GM12891 (cell line): ENCODE measurements at regions not wholly inside any gene's neighbourhood (a gene's known extent, or its start where the extent isn't known, plus 50 kb on each side); places are given as distances from the start of the nearest gene placed in this dataset.

Source experiments
- DNase-seq: peaks from one replicate; pipeline ENCODE4 v3.0.0; 2011; ENCODE audit warnings: low spot score; ENCODE audit not compliant: insufficient read length
- FAIRE-seq: peaks from 2 replicates; lab custom pipeline; 2011; peaks lifted over from hg19 to GRCh38; lab: Jason Lieb, UNC
- PAX5 ChIP-seq: IDR thresholded peaks from 2 replicates; pipeline ENCODE4 v1.6.1; 2011; ENCODE audit warnings: low read length, moderate library complexity, mild to moderate bottlenecking; ENCODE audit not compliant: insufficient read depth, severe bottlenecking
- POLR2A ChIP-seq: IDR thresholded peaks from 2 replicates; pipeline ENCODE4 v1.6.1; 2011; ENCODE audit warnings: low read depth, low read length, control low read depth
- POLR2AphosphoS5 ChIP-seq: IDR thresholded peaks from 2 replicates; pipeline ENCODE4 v1.6.1; 2011; ENCODE audit warnings: low read depth, low read length, control low read depth
- POU2F2 ChIP-seq: IDR thresholded peaks from 2 replicates; pipeline ENCODE4 v1.6.1; 2011; ENCODE audit warnings: low read depth, mild to moderate bottlenecking, control low read depth, low read length, moderate library complexity
- SPI1 ChIP-seq: IDR thresholded peaks from 2 replicates; pipeline ENCODE4 v1.6.1; 2011; ENCODE audit warnings: low read depth, low read length, control low read depth
- TAF1 ChIP-seq: IDR thresholded peaks from 2 replicates; pipeline ENCODE4 v1.6.1; 2011; ENCODE audit warnings: low read depth, low read length, control low read depth

- TF ChIP-seq POLR2A (no peak), TAF1 (no peak), SPI1 (no peak), POLR2AphosphoS5 (no peak), PAX5 (no peak), POU2F2 (no peak)
- FAIRE-seq: no peak
- DNase-seq: no peak
Measured at GRCh38 chr1:60152891-60153290, 79.3 kb upstream of the C1orf87 start.

GRCh38 chr1:60151311-60151710 is 77.7 kb upstream of the C1orf87 start:
- TF ChIP-seq PAX5 (no peak), POLR2A (no peak), POLR2AphosphoS5 (no peak), TAF1 (no peak), POU2F2 (no peak), SPI1 (no peak)
- FAIRE-seq: no peak

GRCh38 chr1:60149251-60149650 is 75.7 kb upstream of the C1orf87 start:
- TF ChIP-seq POU2F2: no peak
- TF ChIP-seq TAF1: no peak
- no peak for TF ChIP-seq SPI1
- no peak for TF ChIP-seq PAX5
- no peak for TF ChIP-seq POLR2AphosphoS5
- no peak for TF ChIP-seq POLR2A
- no peak for FAIRE-seq
- no peak for DNase-seq

More at GRCh38 chr1:60151311-60151710, 77.7 kb upstream of the C1orf87 start:
- no peak for DNase-seq

GRCh38 chr1:60146884-60147283 is 73.3 kb upstream of the C1orf87 start:
- no peak for TF ChIP-seq POU2F2
- TF ChIP-seq POLR2AphosphoS5: no peak
- TF ChIP-seq SPI1: no peak
- TF ChIP-seq TAF1: no peak
- no peak for TF ChIP-seq PAX5
- TF ChIP-seq POLR2A: no peak
- no peak for FAIRE-seq
- no peak for DNase-seq

- FAIRE-seq: no peak
- no peak for TF ChIP-seq POLR2AphosphoS5
- TF ChIP-seq TAF1: no peak
- TF ChIP-seq POU2F2: no peak
- TF ChIP-seq POLR2A: no peak
- no peak for TF ChIP-seq PAX5
Measured at GRCh38 chr1:60145771-60146170, 72.2 kb upstream of the C1orf87 start.

GRCh38 chr1:60141743-60142142 is 68.2 kb upstream of the C1orf87 start:
- DNase-seq (no peak), FAIRE-seq (no peak)
- no peak for TF ChIP-seq POLR2A

More at GRCh38 chr1:60145771-60146170, 72.2 kb upstream of the C1orf87 start:
- DNase-seq: no peak

- no peak for FAIRE-seq
- no peak for DNase-seq
- no peak for TF ChIP-seq SPI1
- TF ChIP-seq PAX5: no peak
- TF ChIP-seq POLR2AphosphoS5: no peak
- TF ChIP-seq TAF1: no peak
- TF ChIP-seq POLR2A: no peak
- TF ChIP-seq POU2F2: no peak
Measured at GRCh38 chr1:60141276-60141675, 67.7 kb upstream of the C1orf87 start.

- TF ChIP-seq PAX5: no peak
- no peak for TF ChIP-seq POLR2AphosphoS5
- TF ChIP-seq SPI1: no peak
- no peak for TF ChIP-seq POLR2A
- no peak for TF ChIP-seq POU2F2
- no peak for TF ChIP-seq TAF1
- no peak for FAIRE-seq
Measured at GRCh38 chr1:60137406-60137805, 63.8 kb upstream of the C1orf87 start.

GRCh38 chr1:60136395-60136794 is 62.8 kb upstream of the C1orf87 start:
- DNase-seq (no peak), FAIRE-seq (no peak)
- no peak for TF ChIP-seq POU2F2
- no peak for TF ChIP-seq SPI1
- no peak for TF ChIP-seq TAF1
- TF ChIP-seq POLR2AphosphoS5: no peak
- TF ChIP-seq PAX5: no peak
- TF ChIP-seq POLR2A: no peak

More at GRCh38 chr1:60137406-60137805, 63.8 kb upstream of the C1orf87 start:
- DNase-seq: no peak

- FAIRE-seq: no peak
- TF ChIP-seq PAX5 (no peak), POLR2AphosphoS5 (no peak), TAF1 (no peak), POU2F2 (no peak), SPI1 (no peak), POLR2A (no peak)
- DNase-seq: no peak
Measured at GRCh38 chr1:60134716-60135115, 61.1 kb upstream of the C1orf87 start.

GRCh38 chr1:60133848-60134247 is 60.3 kb upstream of the C1orf87 start:
- DNase-seq (no peak), FAIRE-seq (no peak)

More at GRCh38 chr1:60133848-60134247, 60.3 kb upstream of the C1orf87 start:
- no peak for TF ChIP-seq PAX5
- TF ChIP-seq POLR2A: no peak
- TF ChIP-seq POU2F2: no peak
- TF ChIP-seq SPI1: no peak
- TF ChIP-seq TAF1: no peak
- TF ChIP-seq POLR2AphosphoS5: no peak
